SH-SY5Y (cell line): ENCODE measurements at regions not wholly inside any gene's neighbourhood (a gene's known extent, or its start where the extent isn't known, plus 50 kb on each side); places are given as distances from the start of the nearest gene placed in this dataset.

Experiments used
- GATA2 ChIP-seq: IDR thresholded peaks from 2 replicates; pipeline ENCODE4 v1.6.1; 2011; ENCODE audit warnings: mild to moderate bottlenecking, low read depth, low read length
- GATA3 ChIP-seq: IDR thresholded peaks from 2 replicates; pipeline ENCODE4 v1.6.1; 2011; ENCODE audit warnings: low read depth, mild to moderate bottlenecking, low read length, moderate library complexity

- TF ChIP-seq GATA2 (no peak), GATA3 (no peak)
Measured at GRCh38 chr3:165343185-165343584, 147.0 kb upstream of the SLITRK3 start.
